ENCODE measurements at regions not wholly inside any gene's neighbourhood (a gene's known extent, or its start where the extent isn't known, plus 50 kb on each side); places are given as distances from the start of the nearest gene placed in this dataset.
A peak's percentile ranks its signal among the peaks of the same experiment; 100 is the strongest.
"Not testable (repeated sequence)": the region's sequence is repeated elsewhere in the genome, so short reads cannot be mapped to it uniquely, and the experiment has no call there.

DNA sequence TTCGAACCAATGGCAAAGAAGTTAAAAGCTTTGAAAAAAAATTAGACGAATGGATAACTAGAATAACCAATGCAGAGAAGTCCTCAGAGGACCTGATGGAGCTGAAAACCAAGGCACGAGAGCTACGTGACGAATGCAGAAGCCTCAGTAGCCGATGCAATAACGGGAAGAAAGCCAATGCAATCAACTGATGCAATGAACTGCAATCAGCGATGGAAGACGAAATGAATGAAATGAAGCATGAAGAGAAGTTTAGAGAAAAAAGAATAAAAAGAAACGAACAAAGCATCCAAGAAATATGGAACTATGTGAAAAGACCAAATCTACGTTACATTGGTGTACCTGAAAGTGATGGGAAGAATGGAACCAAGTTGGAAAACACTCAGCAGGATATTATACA lies 52.6 kb upstream of the MRPS30 start:
- H3K4me3 ChIP-seq (ENCODE audit: insufficient read depth, low read depth, low read length); H3K27me3 ChIP-seq (ENCODE audit: control insufficient read depth, insufficient read depth, low read length); H3K36me3 ChIP-seq (replicated peaks; ENCODE audit: control insufficient read depth, insufficient read depth, low read length); DNase-seq: not testable (repeated sequence)

DNA sequence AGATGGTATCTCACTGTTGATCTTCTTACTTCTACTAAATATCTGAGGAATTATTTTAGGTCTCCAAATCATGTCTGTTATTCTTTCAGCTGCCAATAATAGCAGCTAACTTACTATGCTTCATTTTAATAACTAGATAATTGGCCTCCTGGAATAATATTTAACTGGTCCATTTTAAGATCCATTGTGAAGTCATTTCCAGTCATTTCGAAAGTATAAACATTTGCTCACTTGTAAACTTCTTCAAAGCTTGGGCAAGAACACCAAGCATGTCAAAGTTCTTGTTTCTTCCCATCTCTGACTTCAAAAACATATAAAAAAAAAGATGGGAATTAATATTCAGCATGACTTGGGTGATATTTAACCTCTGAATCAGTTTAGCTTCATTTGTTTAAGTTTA lies 61.4 kb upstream of the MRPS30 start:
- H3K27me3 ChIP-seq (ENCODE audit: control insufficient read depth, insufficient read depth, low read length) = no peaks in the 10 kb centered on the region
- H3K4me3 ChIP-seq (ENCODE audit: insufficient read depth, low read depth, low read length) = no peak overlapping the region
- DNase-seq = no peak
- H3K36me3 ChIP-seq (replicated peaks; ENCODE audit: control insufficient read depth, insufficient read depth, low read length) = no peaks in the 10 kb centered on the region

DNA sequence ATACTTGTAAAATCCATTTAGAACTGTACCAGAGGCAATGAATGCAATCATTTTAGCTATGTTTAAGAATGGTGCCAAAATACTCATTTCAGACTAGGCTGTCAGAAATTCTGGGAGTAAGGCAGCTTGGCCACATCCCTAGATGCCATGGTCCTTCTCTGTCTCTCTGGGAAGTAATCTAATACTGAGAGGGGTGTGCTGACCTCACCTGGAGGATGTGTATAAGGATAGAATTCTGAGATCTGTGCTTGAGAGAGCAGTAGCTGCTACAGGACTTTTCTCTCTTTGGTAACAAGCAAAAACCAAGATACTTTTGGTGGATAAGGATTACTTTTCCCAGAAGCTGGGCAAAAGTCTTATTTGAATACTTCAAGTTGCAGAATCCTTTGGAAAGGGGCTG lies 68.1 kb upstream of the MRPS30 start:
- Histone ChIP-seq H3K4me3 (ENCODE audit: insufficient read depth, low read depth, low read length) (no peak overlapping the region), H3K36me3 (replicated peaks; ENCODE audit: control insufficient read depth, insufficient read depth, low read length) (no peaks in the 10 kb centered on the region), H3K27me3 (ENCODE audit: control insufficient read depth, insufficient read depth, low read length) (no peaks in the 10 kb centered on the region)
- peak; percentile 1 for DNase-seq

DNA sequence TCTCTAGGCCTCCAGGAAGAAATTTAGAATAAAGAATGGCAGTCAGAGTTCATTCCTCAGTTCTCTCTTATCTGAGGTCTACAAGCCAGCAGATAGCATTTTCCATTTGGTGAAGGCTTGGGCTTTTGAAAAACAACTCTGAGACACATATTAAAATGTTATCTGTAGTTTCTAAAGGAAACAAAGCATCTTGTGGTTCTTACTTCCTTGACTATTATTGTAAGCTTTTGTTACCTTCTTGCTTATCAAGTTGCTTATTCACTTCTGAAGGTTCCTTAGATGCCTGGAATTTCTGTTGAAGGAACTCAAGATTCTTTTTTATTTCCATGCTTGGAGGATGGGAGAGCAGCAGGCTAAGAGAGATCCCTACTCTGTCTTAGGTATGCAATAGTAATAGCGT lies 79.2 kb upstream of the MRPS30 start:
- no peaks in the 10 kb centered on the region for H3K36me3 ChIP-seq (replicated peaks; ENCODE audit: control insufficient read depth, insufficient read depth, low read length)

DNA sequence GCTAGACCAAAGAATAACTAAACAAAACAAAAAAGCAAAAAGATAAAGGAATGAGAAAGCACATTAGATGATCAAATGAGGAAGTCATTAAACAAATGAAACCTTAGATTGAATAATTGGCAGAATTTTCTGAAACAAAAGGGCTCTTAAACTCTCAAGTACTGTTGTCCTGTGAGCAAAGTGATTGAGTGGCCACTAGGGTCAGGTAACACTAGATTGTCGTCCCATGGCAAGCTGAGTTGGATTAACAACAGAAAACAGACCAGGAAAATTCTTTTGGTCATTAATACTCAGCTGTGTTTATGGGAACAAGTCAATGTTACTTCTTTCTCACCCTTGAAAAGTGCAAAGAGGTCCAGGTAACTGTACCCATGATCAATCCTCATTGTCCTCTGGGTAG lies 81.6 kb upstream of the MRPS30 start:
- H3K27me3 ChIP-seq (ENCODE audit: control insufficient read depth, insufficient read depth, low read length) = no peaks in the 10 kb centered on the region
- no peaks in the 10 kb centered on the region for H3K36me3 ChIP-seq (replicated peaks; ENCODE audit: control insufficient read depth, insufficient read depth, low read length)
- DNase-seq = no peak
- no peak overlapping the region for H3K4me3 ChIP-seq (ENCODE audit: insufficient read depth, low read depth, low read length)

More for the DNA sequence above, 79.2 kb upstream of the MRPS30 start:
- Histone ChIP-seq H3K27me3 (ENCODE audit: control insufficient read depth, insufficient read depth, low read length) (no peaks in the 10 kb centered on the region), H3K4me3 (ENCODE audit: insufficient read depth, low read depth, low read length) (no peak overlapping the region)
- no peak for DNase-seq

DNA sequence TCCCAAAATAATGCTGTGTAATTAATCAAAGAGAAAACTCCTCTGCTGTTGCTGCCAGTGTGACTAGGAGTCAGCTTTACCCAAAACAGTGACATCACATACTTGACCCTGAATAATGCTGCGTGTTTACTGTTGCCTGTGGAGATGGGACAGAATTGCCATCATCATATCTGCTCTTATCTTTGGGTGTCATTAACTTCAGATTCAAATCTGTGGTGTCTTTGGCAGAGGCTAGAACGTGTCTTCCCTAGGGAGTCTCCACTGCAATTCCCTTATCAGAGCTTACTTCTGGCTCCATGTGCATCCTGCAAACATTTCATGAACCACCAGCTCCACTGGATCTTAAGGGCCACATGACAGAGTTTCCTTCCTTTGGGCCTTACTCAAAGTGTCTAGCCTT lies 88.9 kb upstream of the MRPS30 start:
- no peaks in the 10 kb centered on the region for H3K36me3 ChIP-seq (replicated peaks; ENCODE audit: control insufficient read depth, insufficient read depth, low read length)
- no peak overlapping the region for H3K4me3 ChIP-seq (ENCODE audit: insufficient read depth, low read depth, low read length)
- DNase-seq = no peak
- H3K27me3 ChIP-seq (ENCODE audit: control insufficient read depth, insufficient read depth, low read length) = no peaks in the 10 kb centered on the region

DNA sequence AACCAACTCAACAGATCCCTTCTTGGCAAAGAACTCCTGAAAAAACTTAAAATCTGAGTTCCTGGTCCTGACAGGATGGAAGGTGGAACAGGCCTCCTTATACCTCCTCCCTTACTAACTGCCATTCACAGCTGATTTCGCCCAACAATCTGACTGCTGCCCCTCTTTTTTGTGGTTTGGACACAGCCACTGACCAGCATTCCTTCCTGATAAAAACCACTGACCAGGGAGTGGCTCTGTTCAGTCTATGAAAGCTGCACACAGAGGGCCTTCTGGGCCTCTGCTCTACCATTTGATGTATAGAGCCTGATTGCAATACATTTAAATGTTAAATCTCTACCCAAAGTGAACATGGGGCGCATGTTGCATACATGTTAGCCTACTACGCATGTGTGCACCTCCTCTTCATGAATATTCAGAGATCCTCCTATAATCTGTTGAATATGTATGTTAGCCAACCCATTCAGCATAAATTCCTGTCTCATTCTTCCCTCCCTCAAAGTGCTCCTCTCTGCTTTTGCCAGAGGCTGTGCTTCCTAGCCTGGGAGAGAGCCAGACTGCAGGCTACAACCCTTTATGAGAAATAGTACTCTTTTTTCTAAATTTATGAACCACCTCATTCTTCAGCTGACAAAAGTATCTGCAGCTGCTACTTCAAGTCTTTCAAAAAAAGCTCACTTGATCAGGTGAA lies 93.7 kb upstream of the MRPS30 start:
- no peak for DNase-seq
- H3K27me3 ChIP-seq (ENCODE audit: control insufficient read depth, insufficient read depth, low read length) = no peaks in the 10 kb centered on the region
- H3K36me3 ChIP-seq (replicated peaks; ENCODE audit: control insufficient read depth, insufficient read depth, low read length) = no peaks in the 10 kb centered on the region
- no peak overlapping the region for H3K4me3 ChIP-seq (ENCODE audit: insufficient read depth, low read depth, low read length)

DNA sequence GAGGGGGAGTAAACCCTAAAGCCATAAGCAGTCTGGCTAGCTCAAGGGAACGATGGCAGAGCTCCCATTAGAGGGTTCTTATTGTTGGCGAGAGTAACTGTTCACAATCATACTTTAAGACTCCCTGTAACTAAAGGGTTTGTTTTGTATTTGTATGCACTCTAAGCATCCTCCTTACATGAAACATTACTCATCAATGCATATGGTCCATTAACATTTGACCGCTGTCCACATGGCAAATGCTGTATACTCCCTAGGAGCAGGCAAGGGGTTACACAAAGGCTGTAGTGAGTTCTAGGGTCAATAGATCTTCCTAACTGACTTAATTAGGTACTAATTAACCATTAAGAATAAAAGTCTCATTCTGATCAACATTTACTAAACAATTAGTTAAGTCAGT lies 95.3 kb upstream of the MRPS30 start:
- Histone ChIP-seq H3K4me3 (ENCODE audit: insufficient read depth, low read depth, low read length) (no peak overlapping the region), H3K27me3 (ENCODE audit: control insufficient read depth, insufficient read depth, low read length) (no peaks in the 10 kb centered on the region), H3K36me3 (replicated peaks; ENCODE audit: control insufficient read depth, insufficient read depth, low read length) (no peaks in the 10 kb centered on the region)
- DNase-seq = no peak

DNA sequence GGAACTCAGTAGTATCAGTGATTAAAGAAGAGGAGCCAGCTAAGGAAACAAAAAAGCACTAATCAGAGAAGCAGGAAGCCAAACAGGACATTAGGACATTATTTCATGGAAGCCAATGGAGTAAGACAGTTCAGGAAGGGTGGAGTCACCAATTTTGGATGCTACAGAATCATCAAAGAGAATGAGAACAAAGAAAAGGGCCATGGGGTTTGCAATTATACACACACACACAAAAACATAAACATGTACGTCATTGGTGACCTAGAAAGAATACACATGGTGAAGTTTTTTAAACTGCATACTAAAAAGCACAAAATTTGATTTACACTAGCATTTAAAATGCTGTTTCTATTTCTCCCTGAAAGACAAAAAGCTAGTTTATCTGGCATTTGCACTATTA lies 96.8 kb upstream of the MRPS30 start:
- no peaks in the 10 kb centered on the region for H3K27me3 ChIP-seq (ENCODE audit: control insufficient read depth, insufficient read depth, low read length)
- H3K4me3 ChIP-seq (ENCODE audit: insufficient read depth, low read depth, low read length) = no peak overlapping the region
- H3K36me3 ChIP-seq (replicated peaks; ENCODE audit: control insufficient read depth, insufficient read depth, low read length) = no peaks in the 10 kb centered on the region
- DNase-seq = no peak

DNA sequence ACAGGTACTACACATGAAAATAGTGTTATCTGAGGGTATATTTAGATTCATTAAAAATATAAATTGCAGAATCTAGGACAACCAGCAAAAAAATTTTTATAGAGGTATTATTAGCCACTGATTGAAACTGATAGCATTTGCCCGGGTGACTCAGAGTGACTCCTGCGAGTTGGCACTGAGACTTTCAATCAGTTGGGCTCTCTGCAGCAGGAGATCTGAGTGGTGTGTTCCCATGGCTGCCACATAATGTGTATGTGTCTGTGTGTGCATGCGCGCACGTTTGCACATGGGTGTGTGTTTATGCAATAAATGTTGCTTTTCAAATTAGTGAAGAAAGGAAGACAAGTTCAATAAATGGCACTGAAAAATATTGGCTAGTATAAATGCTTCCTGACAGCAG lies 100.1 kb upstream of the MRPS30 start:
- no peak for DNase-seq

DNA sequence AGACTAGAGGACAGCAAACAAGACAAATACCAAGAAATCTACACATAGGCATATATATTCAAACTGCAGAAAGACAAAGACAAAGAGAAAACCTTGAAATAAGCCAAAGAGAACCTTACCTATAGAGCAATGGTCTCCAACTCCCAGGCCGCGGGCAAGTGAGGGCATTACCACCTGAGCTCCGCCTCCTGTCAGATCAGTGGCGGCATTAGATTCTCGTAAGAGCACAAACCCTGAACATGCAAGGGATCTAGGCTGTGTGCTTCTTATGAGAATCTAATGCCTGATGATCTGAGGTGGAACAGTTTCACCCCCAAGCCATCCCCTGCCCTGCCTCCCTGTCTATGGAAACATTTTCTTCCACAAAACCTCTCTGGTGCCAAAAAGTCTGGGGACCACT lies 101.0 kb upstream of the MRPS30 start:
- DNase-seq = no peak
- no peaks in the 10 kb centered on the region for H3K36me3 ChIP-seq (replicated peaks; ENCODE audit: control insufficient read depth, insufficient read depth, low read length)
- H3K4me3 ChIP-seq (ENCODE audit: insufficient read depth, low read depth, low read length) = no peak overlapping the region
- H3K27me3 ChIP-seq (ENCODE audit: control insufficient read depth, insufficient read depth, low read length) = no peaks in the 10 kb centered on the region

More for the DNA sequence above, 100.1 kb upstream of the MRPS30 start:
- Histone ChIP-seq H3K27me3 (ENCODE audit: control insufficient read depth, insufficient read depth, low read length) (no peaks in the 10 kb centered on the region), H3K4me3 (ENCODE audit: insufficient read depth, low read depth, low read length) (no peak overlapping the region), H3K36me3 (replicated peaks; ENCODE audit: control insufficient read depth, insufficient read depth, low read length) (no peaks in the 10 kb centered on the region)

DNA sequence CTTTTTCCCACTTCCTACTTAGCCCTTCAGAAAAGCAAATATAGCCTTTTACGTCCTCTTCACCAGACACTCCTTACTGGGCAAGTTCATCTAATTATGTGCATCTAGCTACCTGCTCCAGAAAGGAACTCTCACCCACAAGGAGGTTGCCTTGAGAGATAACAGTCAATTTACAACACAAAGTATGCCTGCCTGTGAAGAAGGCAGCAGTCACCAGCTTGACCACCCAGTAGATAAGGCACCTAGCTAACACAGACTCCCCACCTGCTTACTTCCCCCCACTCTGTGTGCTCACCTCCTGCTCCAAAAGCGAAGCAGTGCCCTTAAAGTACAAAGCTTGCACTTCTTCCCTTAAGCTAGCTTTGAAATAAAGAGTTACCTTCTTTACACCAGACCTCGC lies 111.7 kb upstream of the MRPS30 start:
- H3K36me3 ChIP-seq (replicated peaks; ENCODE audit: control insufficient read depth, insufficient read depth, low read length) = no peaks in the 10 kb centered on the region
- no peak for DNase-seq
- H3K27me3 ChIP-seq (ENCODE audit: control insufficient read depth, insufficient read depth, low read length) = no peaks in the 10 kb centered on the region
- no peak overlapping the region for H3K4me3 ChIP-seq (ENCODE audit: insufficient read depth, low read depth, low read length)

DNA sequence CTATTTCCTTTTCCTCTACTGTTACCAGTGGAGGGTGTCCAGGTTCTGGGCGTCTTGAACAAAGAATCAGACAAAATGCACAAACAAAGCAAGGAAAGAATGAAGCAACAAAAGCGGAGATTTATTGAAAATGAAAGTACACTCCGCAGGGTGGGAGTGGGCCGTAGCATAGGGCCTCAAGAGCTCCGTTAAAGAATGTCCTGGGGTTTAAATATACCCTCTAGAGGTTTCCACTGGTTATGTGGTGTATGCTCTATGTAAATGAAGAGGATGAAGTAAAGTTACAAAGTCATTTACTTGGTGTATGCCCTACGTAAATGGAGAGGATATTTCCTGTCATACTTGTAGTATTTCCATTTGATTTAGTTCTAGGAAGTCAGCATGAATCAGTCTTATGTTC lies 113.5 kb upstream of the MRPS30 start:
- no peaks in the 10 kb centered on the region for H3K36me3 ChIP-seq (replicated peaks; ENCODE audit: control insufficient read depth, insufficient read depth, low read length)
- no peak overlapping the region for H3K4me3 ChIP-seq (ENCODE audit: insufficient read depth, low read depth, low read length)
- no peaks in the 10 kb centered on the region for H3K27me3 ChIP-seq (ENCODE audit: control insufficient read depth, insufficient read depth, low read length)
- DNase-seq = no peak

DNA sequence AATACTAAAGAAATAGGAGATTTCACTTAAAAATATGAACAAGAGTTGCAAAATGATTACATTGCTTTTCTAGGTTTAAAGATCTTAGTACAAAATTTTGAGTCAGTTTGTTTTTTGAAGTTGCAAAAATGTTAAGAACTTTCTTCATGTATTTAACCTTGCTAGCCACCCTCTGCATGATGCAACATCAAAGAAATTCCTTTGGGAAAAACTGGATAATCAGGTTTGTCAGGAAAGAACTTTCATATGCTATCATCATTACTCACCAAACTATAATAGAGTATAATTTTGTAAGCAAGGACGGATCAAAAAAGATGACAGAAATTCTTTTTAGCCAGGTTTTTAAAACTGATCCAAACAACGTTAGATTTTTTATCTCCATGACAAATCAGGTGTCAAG lies 116.9 kb upstream of the MRPS30 start:
- H3K27me3 ChIP-seq (ENCODE audit: control insufficient read depth, insufficient read depth, low read length) = no peaks in the 10 kb centered on the region
- no peak for DNase-seq
- H3K36me3 ChIP-seq (replicated peaks; ENCODE audit: control insufficient read depth, insufficient read depth, low read length) = no peaks in the 10 kb centered on the region
- no peak overlapping the region for H3K4me3 ChIP-seq (ENCODE audit: insufficient read depth, low read depth, low read length)

DNA sequence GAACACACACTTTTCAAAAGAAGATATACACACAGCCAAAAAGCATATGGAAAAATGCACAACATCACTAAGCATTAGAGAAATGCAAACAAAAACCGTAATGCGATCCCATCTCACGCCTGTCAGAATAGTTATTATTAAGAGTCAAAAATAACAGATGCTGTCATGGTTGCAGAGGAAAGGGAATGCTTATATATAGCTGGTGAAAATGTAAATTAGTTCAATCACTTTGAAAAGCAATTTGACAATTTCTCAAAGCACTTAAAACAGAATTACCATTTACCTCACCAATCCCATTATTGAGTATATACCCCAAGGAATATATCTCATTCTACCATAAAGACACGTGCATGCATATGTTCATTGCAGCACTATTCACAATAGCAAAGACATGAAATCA lies 126.8 kb upstream of the MRPS30 start:
- Histone ChIP-seq H3K27me3 (ENCODE audit: control insufficient read depth, insufficient read depth, low read length) (no peaks in the 10 kb centered on the region), H3K4me3 (ENCODE audit: insufficient read depth, low read depth, low read length) (no peak overlapping the region), H3K36me3 (replicated peaks; ENCODE audit: control insufficient read depth, insufficient read depth, low read length) (no peaks in the 10 kb centered on the region)
- no peak for DNase-seq

DNA sequence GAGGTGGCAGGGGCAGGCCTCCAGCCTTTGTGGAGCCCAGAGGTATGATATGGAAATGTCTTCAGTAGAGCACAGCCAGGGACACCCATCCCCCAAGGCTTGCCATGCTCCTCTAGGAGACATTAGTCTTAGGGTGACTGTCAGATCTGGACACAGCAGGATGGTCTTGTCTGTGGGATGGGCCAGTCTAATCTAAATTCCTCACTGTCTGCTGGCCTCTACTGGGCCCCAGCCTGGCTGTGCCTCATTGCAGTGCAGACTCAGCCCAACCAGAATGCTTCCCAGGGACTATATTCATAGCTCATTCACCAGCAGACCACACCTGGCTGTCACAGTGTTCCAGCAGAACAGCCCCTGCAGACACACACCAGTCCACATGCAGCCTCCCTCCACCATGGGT lies 129.5 kb upstream of the MRPS30 start:
- no peaks in the 10 kb centered on the region for H3K27me3 ChIP-seq (ENCODE audit: control insufficient read depth, insufficient read depth, low read length)
- DNase-seq = no peak
- H3K4me3 ChIP-seq (ENCODE audit: insufficient read depth, low read depth, low read length) = no peak overlapping the region
- no peaks in the 10 kb centered on the region for H3K36me3 ChIP-seq (replicated peaks; ENCODE audit: control insufficient read depth, insufficient read depth, low read length)

Measured in H7 (cell line).